HEK293 (cell line): ENCODE measurements at regions not wholly inside any gene's neighbourhood (a gene's known extent, or its start where the extent isn't known, plus 50 kb on each side); places are given as distances from the start of the nearest gene placed in this dataset.

Experiments used
- CTCF ChIA-PET: fragments of 350-600 bp; formaldehyde crosslinking; extraction: SDS; loops from one replicate; lab custom pipeline; 2021; ENCODE audit warnings: antibody characterized with exemption; lab: Yijun Ruan, JAX
- POLR2A ChIA-PET: fragments of 300-600 bp; formaldehyde crosslinking; extraction: SDS; loops from one replicate; lab custom pipeline; 2020; ENCODE audit warnings: antibody characterized with exemption, inconsistent platforms; lab: Yijun Ruan, JAX
- H3K27ac ChIP-seq: fragments of 200-500 bp; sonication (Bioruptor generic); 2 replicates; pipeline ENCODE4 v1.5.1; 2014; ENCODE audit warnings: low read depth, low read length, control low read depth, inconsistent platforms; ENCODE audit errors: extremely low read depth
- H3K36me3 ChIP-seq, 2 experiments: fragments of 200-500 bp in 1 of 2; sonication (Bioruptor generic) in 1 of 2; 1 replicate in 1 of 2; 2 replicates in 1 of 2; pipeline ENCODE4 v1.5.1; 2014 to 2017; ENCODE audit warnings: inconsistent platforms in 2 of 2, low read length in 2 of 2; ENCODE audit not compliant: control insufficient read depth in 2 of 2, insufficient read depth in 1 of 2
- H3K4me1 ChIP-seq: fragments of 200-500 bp; sonication (Bioruptor generic); 2 replicates; pipeline ENCODE4 v1.5.1; 2014; ENCODE audit warnings: mild to moderate bottlenecking, low read length, inconsistent platforms; ENCODE audit not compliant: control insufficient read depth, insufficient read depth
- H3K4me3 ChIP-seq: 2 replicates; pipeline ENCODE4 v1.5.1; 2011; ENCODE audit warnings: low read depth, mild to moderate bottlenecking, control low read depth, low read length, moderate library complexity
- H3K9me3 ChIP-seq: fragments of 200-500 bp; sonication (Bioruptor generic); 2 replicates; pipeline ENCODE4 v1.5.1; 2014; ENCODE audit warnings: low read depth, low read length, inconsistent platforms; ENCODE audit not compliant: control insufficient read depth, insufficient read depth
- HIC1 ChIP-seq: fragments of 450-650 bp; formaldehyde crosslinking; IDR thresholded peaks from 2 replicates; pipeline ENCODE4 v1.5.1; 2016; ENCODE audit warnings: missing biosample characterization, missing genetic modification characterization
- HOXD13 ChIP-seq: sonication (generic); formaldehyde crosslinking; IDR thresholded peaks from 2 replicates; pipeline ENCODE4 v1.8.0; 2022; ENCODE audit warnings: missing genetic modification reagents, borderline replicate concordance
- MZF1 ChIP-seq: fragments of 450-650 bp; formaldehyde crosslinking; IDR thresholded peaks from 2 replicates; pipeline ENCODE4 v1.5.1; 2017; ENCODE audit warnings: missing biosample characterization, missing genetic modification characterization, borderline replicate concordance
- SALL2 ChIP-seq: fragments of 450-650 bp; formaldehyde crosslinking; IDR thresholded peaks from 2 replicates; pipeline ENCODE4 v1.5.0; 2017; ENCODE audit warnings: missing biosample characterization, mild to moderate bottlenecking, missing genetic modification characterization, borderline replicate concordance
- WT1 ChIP-seq: fragments of 450-650 bp; formaldehyde crosslinking; IDR thresholded peaks from 2 replicates; pipeline ENCODE4 v1.5.1; 2016; ENCODE audit warnings: missing biosample characterization, missing genetic modification characterization
- ZBTB6 ChIP-seq: fragments of 450-650 bp; formaldehyde crosslinking; IDR thresholded peaks from 2 replicates; pipeline ENCODE4 v1.5.1; 2017; ENCODE audit warnings: missing biosample characterization, missing genetic modification characterization
- ZEB2 ChIP-seq: fragments of 450-650 bp; formaldehyde crosslinking; IDR thresholded peaks from 2 replicates; pipeline ENCODE4 v1.5.1; 2016; ENCODE audit warnings: missing biosample characterization, missing genetic modification characterization
- ZNF121 ChIP-seq: fragments of 450-650 bp; formaldehyde crosslinking; IDR thresholded peaks from 2 replicates; pipeline ENCODE4 v1.5.1; 2016; ENCODE audit warnings: missing biosample characterization, missing genetic modification characterization
- ZNF133 ChIP-seq: fragments of 450-650 bp; formaldehyde crosslinking; IDR thresholded peaks from 2 replicates; pipeline ENCODE4 v1.5.1; 2016; ENCODE audit warnings: missing biosample characterization, missing genetic modification characterization
- ZNF138 ChIP-seq: fragments of 450-650 bp; formaldehyde crosslinking; IDR thresholded peaks from 2 replicates; pipeline ENCODE4 v1.5.1; 2016; ENCODE audit warnings: missing biosample characterization, missing genetic modification characterization, borderline replicate concordance
- ZNF175 ChIP-seq: fragments of 450-650 bp; formaldehyde crosslinking; IDR thresholded peaks from 2 replicates; pipeline ENCODE4 v1.5.1; 2016; ENCODE audit warnings: missing biosample characterization, missing genetic modification characterization
- ZNF19 ChIP-seq: fragments of 450-650 bp; formaldehyde crosslinking; IDR thresholded peaks from 2 replicates; pipeline ENCODE4; 2016; ENCODE audit warnings: missing biosample characterization, missing genetic modification characterization, low read depth
- ZNF274 ChIP-seq, 2 experiments: fragments of 200-500 bp in 1 of 2; fragments of 450-650 bp in 1 of 2; sonication (Bioruptor generic) in 1 of 2; formaldehyde crosslinking in 1 of 2; IDR thresholded peaks; 2 replicates each; pipeline versions ENCODE4 v1.5.1 to v1.6.1; 2014 to 2016; ENCODE audit warnings: borderline replicate concordance in 1 of 2, inconsistent platforms in 1 of 2, low read length in 1 of 2, missing biosample characterization in 1 of 2, missing genetic modification characterization in 1 of 2
- ZNF292 ChIP-seq: fragments of 450-650 bp; formaldehyde crosslinking; IDR thresholded peaks from 2 replicates; pipeline ENCODE4 v1.5.1; 2016; ENCODE audit warnings: low read depth, missing biosample characterization, missing genetic modification characterization, borderline replicate concordance
- ZNF324 ChIP-seq: fragments of 450-650 bp; formaldehyde crosslinking; IDR thresholded peaks from 2 replicates; pipeline ENCODE4 v1.5.1; 2016; ENCODE audit warnings: missing biosample characterization, missing genetic modification characterization
- ZNF366 ChIP-seq: fragments of 450-650 bp; formaldehyde crosslinking; conservative IDR thresholded peaks from 2 replicates; pipeline ENCODE4 v1.5.1; 2016; ENCODE audit warnings: missing biosample characterization, missing genetic modification characterization
- ZNF416 ChIP-seq: fragments of 450-650 bp; formaldehyde crosslinking; IDR thresholded peaks from 2 replicates; pipeline ENCODE4 v1.5.1; 2016; ENCODE audit warnings: missing biosample characterization, missing genetic modification characterization
- ZNF747 ChIP-seq: fragments of 450-650 bp; formaldehyde crosslinking; IDR thresholded peaks from 2 replicates; pipeline ENCODE4 v1.5.1; 2016; ENCODE audit warnings: missing biosample characterization, missing genetic modification characterization
- TF ChIP-seq, protein P1 (sequence below): fragments of 450-650 bp; formaldehyde crosslinking; IDR thresholded peaks from 2 replicates; pipeline ENCODE4 v1.5.1; 2016; ENCODE audit warnings: missing biosample characterization, missing genetic modification characterization, low read depth
- TF ChIP-seq, protein P2 (sequence below): fragments of 450-650 bp; formaldehyde crosslinking; IDR thresholded peaks from 2 replicates; pipeline ENCODE4 v1.5.1; 2016; ENCODE audit warnings: missing biosample characterization, missing genetic modification characterization

DNA sequence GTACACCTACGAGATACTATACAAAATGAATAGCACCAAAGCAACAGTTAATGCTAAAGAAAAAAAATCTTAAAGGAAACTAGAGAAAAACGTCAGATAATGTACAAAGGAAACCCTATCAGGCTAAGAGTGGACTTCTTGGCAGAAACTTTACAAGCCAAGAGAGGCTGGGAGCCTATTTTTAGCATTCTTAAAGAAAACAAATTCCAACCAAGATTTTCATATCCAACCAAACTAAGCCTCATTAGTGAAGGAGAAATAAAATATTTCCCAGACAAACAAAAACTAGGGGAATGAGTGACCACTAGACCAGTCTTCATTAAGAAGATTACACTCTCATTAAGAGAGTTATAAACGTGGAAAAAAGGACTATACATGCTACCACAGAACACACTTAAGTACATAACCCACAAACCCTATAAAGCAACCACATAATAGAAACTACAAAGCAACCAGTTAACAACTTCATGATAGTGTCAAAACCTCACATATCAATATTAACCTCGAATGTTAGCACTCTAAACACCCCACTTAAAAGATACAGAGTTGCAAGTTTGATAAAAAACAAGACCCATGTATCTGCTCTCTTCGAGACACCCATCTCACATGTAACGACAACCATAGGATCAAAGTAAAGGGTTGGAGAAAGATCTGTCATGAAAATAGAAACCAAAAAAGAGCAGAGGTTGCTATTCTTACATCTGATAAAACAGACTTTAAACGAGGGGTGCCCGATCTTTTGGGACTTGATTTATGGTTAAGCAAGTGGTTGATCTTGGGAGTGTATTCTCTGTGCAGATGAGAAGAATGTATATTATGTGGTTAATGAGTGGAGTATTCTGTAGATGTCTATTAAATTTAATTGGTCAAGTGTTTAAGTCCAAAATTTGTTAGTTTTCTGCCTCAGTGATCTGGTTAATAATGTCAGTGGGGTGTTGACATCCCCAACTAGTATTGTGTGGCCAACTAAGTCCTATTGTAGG, 1301.4 kb downstream of the PLA2G4A start:
- H3K27ac ChIP-seq: no peak overlapping the region
- no peaks in the 10 kb centered on the region for H3K9me3 ChIP-seq
- ChIA-PET POLR2A (no interaction called here), CTCF (no interaction called here)
- no peaks in the 10 kb centered on the region for H3K36me3 ChIP-seq
- no peak for TF ChIP-seq ZNF274 (IDR thresholded peaks at IDR 0.05; ENCODE audit: low read length)
- no peak for TF ChIP-seq ZNF274 (tag by site-specific recombination; IDR thresholded peaks at IDR 0.05; ENCODE audit: borderline replicate concordance)
- TF ChIP-seq, protein P1, sequence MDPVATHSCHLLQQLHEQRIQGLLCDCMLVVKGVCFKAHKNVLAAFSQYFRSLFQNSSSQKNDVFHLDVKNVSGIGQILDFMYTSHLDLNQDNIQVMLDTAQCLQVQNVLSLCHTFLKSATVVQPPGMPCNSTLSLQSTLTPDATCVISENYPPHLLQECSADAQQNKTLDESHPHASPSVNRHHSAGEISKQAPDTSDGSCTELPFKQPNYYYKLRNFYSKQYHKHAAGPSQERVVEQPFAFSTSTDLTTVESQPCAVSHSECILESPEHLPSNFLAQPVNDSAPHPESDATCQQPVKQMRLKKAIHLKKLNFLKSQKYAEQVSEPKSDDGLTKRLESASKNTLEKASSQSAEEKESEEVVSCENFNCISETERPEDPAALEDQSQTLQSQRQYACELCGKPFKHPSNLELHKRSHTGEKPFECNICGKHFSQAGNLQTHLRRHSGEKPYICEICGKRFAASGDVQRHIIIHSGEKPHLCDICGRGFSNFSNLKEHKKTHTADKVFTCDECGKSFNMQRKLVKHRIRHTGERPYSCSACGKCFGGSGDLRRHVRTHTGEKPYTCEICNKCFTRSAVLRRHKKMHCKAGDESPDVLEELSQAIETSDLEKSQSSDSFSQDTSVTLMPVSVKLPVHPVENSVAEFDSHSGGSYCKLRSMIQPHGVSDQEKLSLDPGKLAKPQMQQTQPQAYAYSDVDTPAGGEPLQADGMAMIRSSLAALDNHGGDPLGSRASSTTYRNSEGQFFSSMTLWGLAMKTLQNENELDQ (tag by site-specific recombination): no peak
- TF ChIP-seq HIC1 (tag by site-specific recombination): no peak
- TF ChIP-seq ZBTB6 (tag by site-specific recombination): no peak
- no peak for TF ChIP-seq ZNF175 (tag by site-specific recombination)
- no peak for TF ChIP-seq ZNF416 (tag by site-specific recombination)
- no peak for TF ChIP-seq ZNF747
- no peak for TF ChIP-seq ZNF121
- no peak for TF ChIP-seq WT1 (tag by site-specific recombination)
- TF ChIP-seq ZNF138 (tag by site-specific recombination): no peak
- no peak for TF ChIP-seq ZNF19 (tag by site-specific recombination)
- TF ChIP-seq HOXD13 (CRISPR knock-in tag): no peak
- TF ChIP-seq ZNF324: no peak
- no peak for TF ChIP-seq MZF1 (tag by site-specific recombination)
- TF ChIP-seq SALL2 (tag by site-specific recombination): no peak
- TF ChIP-seq, protein P2, sequence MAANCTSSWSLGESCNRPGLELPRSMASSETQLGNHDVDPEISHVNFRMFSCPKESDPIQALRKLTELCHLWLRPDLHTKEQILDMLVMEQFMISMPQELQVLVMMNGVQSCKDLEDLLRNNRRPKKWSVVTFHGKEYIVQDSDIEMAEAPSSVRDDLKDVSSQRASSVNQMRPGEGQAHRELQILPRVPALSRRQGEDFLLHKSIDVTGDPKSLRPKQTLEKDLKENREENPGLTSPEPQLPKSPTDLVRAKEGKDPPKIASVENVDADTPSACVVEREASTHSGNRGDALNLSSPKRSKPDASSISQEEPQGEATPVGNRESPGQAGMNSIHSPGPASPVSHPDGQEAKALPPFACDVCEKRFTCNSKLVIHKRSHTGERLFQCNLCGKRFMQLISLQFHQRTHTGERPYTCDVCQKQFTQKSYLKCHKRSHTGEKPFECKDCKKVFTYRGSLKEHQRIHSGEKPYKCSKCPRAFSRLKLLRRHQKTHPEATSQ (tag by site-specific recombination): no peak
- no peak for TF ChIP-seq ZNF366 (tag by site-specific recombination)
- no peak for TF ChIP-seq ZNF292 (tag by site-specific recombination)
- TF ChIP-seq ZNF133 (tag by site-specific recombination): no peak
- TF ChIP-seq ZEB2 (tag by site-specific recombination): no peak
- TF ChIP-seq, all 188 proteins: peak for 0
- Histone ChIP-seq H3K4me1 (no peaks in the 10 kb centered on the region), H3K4me3 (no peak overlapping the region)
